HG02870 (cell line): ENCODE measurements at regions not wholly inside any gene's neighbourhood (a gene's known extent, or its start where the extent isn't known, plus 50 kb on each side); places are given as distances from the start of the nearest gene placed in this dataset.

Experiments used
- ATAC-seq: cut with Tn5 transposase; IDR thresholded peaks from one replicate; pipeline ENCODE4 v1.9.1; 2021; ENCODE audit warnings: mild to moderate bottlenecking, moderate library complexity; ENCODE audit not compliant: unreplicated experiment

GRCh38 chr11:13104619-13105236, 95.6 kb downstream of the RASSF10 start:
- no peak for ATAC-seq

- no peak for ATAC-seq
Observed at GRCh38 chr11:13105237-13105844, 96.2 kb downstream of the RASSF10 start.

GRCh38 chr11:13107544-13108044, 98.5 kb downstream of the RASSF10 start:
- no peak for ATAC-seq

GRCh38 chr11:13108416-13108815, 99.3 kb downstream of the RASSF10 start:
- ATAC-seq: no peak

- ATAC-seq: no peak
Observed at GRCh38 chr11:13109616-13110015, 100.5 kb downstream of the RASSF10 start.

DNA sequence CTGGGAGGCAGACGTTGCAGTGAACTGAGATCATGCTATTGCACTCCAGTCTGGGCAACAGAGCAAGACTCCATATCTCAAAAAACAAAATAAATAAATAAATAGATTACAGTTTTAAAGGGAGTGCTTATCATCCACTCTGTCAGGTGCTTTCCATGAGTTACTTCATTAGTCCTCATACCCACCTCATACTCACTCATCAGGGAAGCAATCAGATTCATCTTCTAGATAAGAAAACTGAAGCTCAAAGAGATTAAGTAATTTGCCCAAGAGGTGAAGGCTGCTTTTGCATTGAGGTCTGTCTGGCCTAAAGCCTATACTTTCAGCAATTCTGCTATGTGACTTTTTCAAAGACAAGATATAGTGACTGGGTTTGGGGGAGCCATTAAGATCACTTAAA, 101.0 kb downstream of the RASSF10 start:
- no peak for ATAC-seq

GRCh38 chr11:13110929-13111812, 102.1 kb downstream of the RASSF10 start:
- ATAC-seq: no peak

DNA sequence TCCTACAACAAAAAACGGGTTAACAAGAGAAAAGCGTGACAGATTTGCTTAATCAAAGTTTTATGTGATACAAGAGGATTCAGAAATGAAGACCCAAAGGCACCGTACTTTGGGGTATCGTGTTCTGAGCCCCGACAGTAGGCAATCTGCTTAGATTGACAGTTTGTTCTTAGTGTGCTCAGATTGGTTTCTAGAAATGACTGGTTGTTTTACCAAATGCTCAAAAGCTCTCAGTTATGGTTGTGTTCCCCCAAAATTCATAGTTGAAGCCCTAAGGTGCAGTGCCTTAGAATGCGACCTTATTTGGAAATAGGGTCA, 102.7 kb downstream of the RASSF10 start:
- ATAC-seq: no peak

DNA sequence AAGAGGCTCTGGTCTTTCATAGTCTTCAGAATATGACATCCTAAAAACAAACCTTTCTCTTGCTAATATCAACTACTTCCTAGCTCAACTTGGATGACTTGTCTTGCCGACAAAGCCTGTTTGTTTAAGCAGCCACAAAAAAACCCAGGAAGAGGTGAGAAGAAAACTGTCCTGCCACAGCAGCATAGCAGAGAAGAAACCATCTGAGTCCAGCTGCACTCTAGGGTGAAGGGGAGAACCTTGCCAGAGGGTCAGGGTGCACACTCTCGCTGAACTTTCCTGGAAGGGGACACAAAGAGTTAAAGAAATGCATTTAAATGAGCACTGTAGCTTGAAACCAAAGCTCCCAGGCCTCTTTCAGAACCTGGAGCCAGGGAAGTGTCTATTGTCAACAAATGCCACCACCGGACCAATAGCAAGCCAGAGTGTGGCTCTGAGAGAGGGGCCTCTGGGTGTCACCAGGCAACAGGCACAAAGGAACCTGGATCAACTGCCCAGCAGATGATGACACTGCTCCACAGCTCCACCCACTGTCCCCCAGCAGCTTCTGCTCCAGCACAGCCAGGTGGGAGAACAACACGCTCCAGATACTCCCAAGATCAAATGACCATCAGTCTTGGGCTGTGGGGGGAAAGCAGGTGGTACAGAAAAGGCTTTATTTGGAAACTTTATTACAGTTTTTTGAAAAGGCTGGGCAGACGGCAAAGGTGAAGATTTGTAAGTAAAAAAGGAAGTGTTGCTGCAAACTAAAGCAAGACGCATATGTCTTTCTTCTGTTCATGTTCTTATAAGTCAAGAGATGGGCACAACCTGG, 105.7 kb downstream of the RASSF10 start:
- no peak for ATAC-seq

DNA sequence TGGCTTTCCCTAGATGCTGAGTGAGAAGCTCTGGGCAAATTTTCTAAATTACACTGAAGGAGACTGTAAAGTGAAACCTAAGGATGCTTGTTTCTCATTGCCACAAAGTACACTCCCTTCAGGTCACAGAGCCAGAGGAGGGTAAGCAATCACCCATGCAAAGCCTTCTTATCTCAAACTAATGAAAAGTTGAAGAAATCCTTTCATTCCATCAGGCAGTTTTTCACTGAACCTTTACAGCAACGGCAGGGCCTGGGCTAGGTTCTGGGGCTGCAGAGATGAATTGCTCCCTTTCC, 106.2 kb downstream of the RASSF10 start:
- no peak for ATAC-seq

DNA sequence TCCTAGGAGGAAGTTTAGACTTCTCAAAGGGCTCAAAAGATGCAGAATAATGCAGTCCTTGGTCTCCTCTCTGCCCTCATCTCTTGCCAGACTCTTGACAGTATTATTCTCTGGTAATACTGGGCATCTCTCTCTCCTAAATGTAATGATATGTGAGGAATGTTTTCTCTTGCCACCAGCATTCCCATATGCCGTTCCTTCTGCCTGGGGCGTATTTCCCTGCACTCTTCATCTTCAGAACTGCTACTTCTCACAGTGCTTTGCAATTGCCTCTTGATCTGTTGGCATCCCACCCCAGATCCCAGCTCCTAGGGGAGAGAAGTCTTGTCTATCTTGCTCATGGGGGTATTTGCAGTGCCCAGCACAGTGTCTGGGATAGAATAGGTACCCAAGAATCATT, 107.4 kb downstream of the RASSF10 start:
- ATAC-seq: no peak

GRCh38 chr11:13117344-13117743, 108.2 kb downstream of the RASSF10 start:
- ATAC-seq: no peak

DNA sequence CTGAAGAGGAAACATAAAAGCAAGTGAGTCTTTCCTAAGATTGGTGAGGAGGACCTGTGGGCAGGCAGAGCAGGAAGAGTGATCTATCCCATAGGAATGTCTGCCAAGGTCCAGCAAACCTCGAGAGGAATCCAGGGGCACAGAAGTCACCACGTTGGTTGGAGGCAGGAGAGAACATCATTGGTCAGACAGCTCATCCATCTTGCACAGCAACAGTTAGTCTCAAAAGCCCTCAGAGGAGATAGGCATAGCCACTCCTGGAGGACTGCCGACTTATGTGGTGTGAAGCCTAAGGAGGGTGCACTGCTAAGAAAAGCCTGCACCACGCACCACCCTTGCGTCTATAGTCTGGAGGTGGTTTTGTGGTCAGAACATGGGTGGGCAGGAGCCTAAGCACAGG, 109.1 kb downstream of the RASSF10 start:
- no peak for ATAC-seq

DNA sequence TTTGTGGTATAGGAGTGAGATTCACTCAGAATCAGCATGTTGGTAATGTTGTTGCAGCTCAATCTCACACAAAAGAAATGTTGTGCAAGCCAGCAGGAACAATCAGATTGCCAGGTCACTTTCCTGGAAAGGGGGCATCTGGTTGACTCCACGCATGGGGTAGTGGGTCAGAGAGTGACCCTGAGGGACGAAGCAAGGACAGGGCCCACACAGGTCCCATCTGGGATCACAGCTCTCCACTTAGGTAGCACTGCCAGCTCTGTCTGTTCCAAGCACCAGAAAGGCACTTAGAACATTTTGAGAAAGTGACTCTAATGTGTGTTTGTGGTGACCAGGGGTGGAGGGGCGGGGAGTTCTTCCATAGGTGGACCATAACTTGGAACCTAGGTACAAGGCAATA, 109.5 kb downstream of the RASSF10 start:
- ATAC-seq: no peak

DNA sequence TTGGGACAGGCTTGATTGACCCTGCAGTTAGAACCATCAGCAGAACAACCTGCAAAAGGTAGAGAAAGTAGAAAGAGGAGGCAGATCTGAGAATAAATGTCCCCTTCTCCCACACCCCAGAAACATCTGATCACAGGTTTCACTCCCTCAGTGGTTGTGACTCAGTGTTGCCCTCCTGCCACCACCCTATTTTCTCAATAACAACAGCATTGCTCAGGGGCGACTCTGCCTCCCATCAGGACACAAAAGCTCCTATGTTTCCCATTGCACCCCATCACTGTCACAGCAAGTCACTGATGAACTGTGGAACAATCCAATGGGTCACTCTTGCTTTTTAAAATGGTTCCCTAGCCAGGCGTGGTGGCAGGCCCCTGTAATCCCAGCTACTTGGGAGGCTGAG, 110.2 kb downstream of the RASSF10 start:
- ATAC-seq: no peak

GRCh38 chr11:13119941-13120520, 110.9 kb downstream of the RASSF10 start:
- ATAC-seq: no peak

- no peak for ATAC-seq
Observed at GRCh38 chr11:13120691-13121090, 111.6 kb downstream of the RASSF10 start.

- no peak for ATAC-seq
Observed at GRCh38 chr11:13126430-13126829, 117.3 kb downstream of the RASSF10 start.

DNA sequence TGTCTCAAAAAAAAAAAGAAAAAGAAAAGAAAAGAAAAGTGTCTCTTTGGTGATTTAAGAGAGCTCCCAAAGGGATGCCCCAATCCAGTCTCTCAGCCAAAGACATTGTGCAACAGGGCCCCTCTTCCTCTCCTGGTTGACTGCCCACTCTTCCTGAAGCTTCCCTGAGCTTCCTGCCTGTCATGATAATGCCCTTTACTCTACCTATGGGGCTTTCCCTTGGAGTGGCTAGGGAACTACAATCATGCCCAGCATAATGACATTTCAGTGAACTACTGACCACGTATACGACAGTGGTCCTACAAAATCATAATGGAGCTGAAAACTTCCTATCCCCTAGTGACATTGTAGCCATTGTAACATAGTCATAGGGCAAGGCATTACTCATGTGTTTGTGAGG, 118.0 kb downstream of the RASSF10 start:
- no peak for ATAC-seq

DNA sequence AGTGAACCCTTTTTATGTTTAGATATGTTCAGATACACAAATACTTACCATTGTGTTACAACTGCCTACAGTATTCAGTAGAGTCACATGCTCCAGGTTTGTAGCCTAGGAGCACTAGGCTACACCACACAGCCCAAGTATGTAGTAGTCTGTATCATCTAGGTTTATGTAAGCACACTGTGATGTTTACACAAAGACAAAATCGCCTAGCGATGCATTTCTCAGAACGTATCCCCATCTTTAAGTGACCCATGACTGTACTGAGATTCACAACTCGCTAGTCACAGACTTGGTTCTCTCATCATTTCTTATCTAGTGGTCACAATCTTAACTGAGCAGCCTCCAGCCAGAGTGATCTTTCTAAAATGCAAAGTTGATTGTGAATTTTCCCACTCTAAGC, 119.2 kb downstream of the RASSF10 start:
- ATAC-seq: no peak

- ATAC-seq: no peak
Observed at GRCh38 chr11:13134066-13134465, 125.0 kb downstream of the RASSF10 start.
